ENCODE measurements at regions not wholly inside any gene's neighbourhood (a gene's known extent, or its start where the extent isn't known, plus 50 kb on each side); places are given as distances from the start of the nearest gene placed in this dataset.
A peak's percentile ranks its signal among the peaks of the same experiment; 100 is the strongest.

DNA sequence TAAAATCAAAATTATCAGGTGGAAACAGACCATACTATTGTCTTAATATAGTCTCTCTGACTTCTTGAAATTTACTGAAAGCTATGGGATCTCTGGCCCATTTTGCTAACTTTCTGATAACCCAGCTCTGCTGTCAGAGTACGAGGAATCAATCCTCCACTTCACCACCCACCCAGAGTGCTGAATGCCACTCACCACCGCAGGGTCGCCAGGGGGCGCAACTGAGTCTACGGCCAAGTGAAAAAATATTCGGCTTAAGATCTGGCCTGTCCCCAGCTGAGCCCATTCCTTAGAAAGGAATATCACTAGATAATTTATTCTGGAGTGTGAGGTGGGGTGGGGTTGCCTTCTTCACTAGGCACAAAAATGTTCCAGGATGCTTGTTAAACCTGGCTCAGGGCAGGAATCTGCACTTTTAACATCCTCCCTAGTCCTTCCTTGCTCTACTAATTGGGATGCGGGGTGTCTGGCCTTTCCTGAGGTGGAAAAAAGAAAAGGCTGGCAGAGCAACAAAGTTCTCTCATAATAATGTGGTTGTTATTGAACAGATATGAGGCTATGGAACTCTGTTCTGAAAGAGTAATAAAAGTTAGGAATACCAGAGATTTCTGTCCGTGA, 520.6 kb downstream of the MFSD1 start:
- Mint-ChIP-seq H3K27me3 (no peaks in the 10 kb centered on the region), H3K4me1 (no peaks in the 10 kb centered on the region), H3K9me3 (no peaks in the 10 kb centered on the region), H3K27ac (no peak overlapping the region), H3K4me3 (no peak overlapping the region), H3K36me3 (no peaks in the 10 kb centered on the region)
- peak in 1 of 2 donors; percentile 38 for ATAC-seq (replicated peaks)
- DNase-seq = peak; percentile 2

DNA sequence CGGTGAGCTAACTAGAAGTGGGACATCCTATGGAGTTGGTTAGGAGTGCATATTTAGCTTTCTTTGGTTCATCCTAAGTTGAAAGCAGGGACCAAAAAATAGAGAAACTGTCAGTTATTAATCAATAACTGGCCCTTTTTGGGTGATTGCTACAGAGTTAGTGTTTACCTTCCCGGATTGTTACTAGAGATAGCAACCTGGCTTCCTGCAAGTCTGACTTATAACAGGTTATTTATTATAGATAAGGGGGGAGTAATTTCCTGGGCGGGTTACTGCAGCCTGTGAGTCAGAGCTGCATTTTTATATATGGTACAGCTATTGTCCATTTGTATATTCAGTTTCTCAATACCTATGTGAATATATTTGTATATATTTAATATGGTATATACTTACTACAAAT, 522.0 kb downstream of the MFSD1 start:
- H3K4me3 Mint-ChIP-seq = no peak overlapping the region
- DNase-seq (no peak), ATAC-seq (replicated peaks) (no peak)
- no peaks in the 10 kb centered on the region for H3K27me3 Mint-ChIP-seq
- H3K27ac Mint-ChIP-seq = no peak overlapping the region
- no peaks in the 10 kb centered on the region for H3K36me3 Mint-ChIP-seq
- no peaks in the 10 kb centered on the region for H3K9me3 Mint-ChIP-seq
- H3K4me1 Mint-ChIP-seq = no peaks in the 10 kb centered on the region

DNA sequence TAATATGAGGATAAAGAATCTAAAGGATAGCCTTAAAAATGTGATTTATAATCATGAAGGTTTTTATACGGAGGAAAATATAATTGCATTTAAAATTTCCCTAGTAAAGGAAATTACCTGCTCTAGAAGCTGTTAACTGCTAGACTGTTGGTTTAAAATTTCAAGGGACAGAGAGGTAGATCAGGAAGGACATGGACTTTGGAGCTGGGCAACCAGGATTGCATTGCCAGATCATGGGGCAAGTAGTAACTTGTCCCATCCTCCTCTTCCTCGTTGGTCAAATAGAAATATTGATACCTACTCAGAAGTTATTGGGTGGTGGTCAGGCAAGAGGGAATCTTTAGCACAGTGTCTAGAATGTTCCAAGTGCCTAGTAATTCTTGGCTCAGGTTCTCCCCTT, 525.1 kb downstream of the MFSD1 start:
- Mint-ChIP-seq H3K9me3 (no peaks in the 10 kb centered on the region), H3K27me3 (no peaks in the 10 kb centered on the region), H3K36me3 (no peaks in the 10 kb centered on the region), H3K4me3 (no peak overlapping the region), H3K27ac (no peak overlapping the region), H3K4me1 (no peaks in the 10 kb centered on the region)
- no peak for DNase-seq
- no peak for ATAC-seq (replicated peaks)

DNA sequence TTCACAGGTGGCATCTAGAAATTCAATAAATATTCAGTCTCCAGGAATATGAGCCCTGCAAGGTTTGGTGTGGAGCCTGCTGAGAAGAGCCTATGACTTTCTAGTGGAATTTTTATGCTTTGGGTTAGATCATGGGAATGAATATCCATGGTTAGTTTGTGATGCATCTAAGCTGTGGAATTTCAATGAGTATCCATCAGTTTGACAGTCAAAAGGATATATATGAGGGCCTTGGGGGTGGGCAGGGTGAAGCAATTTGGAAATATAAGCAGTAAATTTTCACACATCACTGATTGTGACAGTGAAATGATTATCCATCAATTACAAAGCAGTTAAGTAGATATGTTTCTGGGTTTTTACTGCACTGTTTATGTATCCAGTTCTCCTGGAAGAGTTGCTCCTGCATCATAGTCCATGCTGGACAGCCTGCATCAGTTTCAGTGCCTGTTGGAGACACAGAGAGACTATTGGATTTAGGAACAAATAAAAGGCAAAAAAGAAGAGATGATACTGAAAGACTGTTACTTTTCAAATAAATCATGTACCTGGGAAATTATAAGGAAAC, 530.8 kb downstream of the MFSD1 start:
- Mint-ChIP-seq H3K36me3 (no peaks in the 10 kb centered on the region), H3K9me3 (no peaks in the 10 kb centered on the region), H3K4me3 (no peak overlapping the region), H3K27ac (no peak overlapping the region), H3K27me3 (no peaks in the 10 kb centered on the region), H3K4me1 (no peaks in the 10 kb centered on the region)
- no peak for ATAC-seq (replicated peaks)
- no peak for DNase-seq

GRCh38 chr3:159339131-159339530, 537.3 kb downstream of the MFSD1 start:
- H3K4me1 Mint-ChIP-seq = no peaks in the 10 kb centered on the region
- ATAC-seq (replicated peaks) = no peak
- H3K27me3 Mint-ChIP-seq = no peaks in the 10 kb centered on the region
- no peak for DNase-seq
- H3K27ac Mint-ChIP-seq = no peak overlapping the region
- peaks cover 3 to 4% of the 10 kb centered on the region in 2 donors for H3K9me3 Mint-ChIP-seq
- no peak overlapping the region for H3K4me3 Mint-ChIP-seq
- no peaks in the 10 kb centered on the region for H3K36me3 Mint-ChIP-seq

DNA sequence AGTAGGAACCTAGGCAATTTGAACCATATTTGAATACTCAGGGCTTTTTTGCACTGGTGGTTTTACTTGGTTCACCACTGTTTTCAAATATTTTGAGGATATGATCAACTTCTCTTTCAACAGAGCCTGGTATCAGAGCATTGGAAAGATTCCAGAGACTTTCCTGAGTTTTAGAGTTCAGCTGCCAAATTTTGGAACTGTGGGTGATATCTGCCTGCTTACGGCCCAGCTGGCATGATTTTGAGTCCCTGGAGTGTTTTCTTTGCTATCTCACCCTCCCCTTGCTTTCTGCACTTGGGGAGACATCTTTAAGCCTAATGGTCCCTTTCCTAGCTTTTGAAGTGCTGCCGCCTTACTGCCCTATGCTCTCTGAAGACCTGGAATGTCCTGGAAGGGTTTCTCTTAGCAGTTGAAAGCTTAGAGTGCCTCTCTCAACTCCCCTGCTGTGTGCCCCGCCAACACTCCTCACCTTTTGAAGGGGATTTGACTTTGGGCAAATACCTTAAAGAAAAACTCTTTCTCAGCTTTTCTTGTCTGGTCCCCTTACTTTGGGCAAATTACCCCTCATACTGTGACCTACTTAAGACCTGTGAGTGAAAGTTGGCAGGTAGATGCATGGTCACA, 539.1 kb downstream of the MFSD1 start:
- Mint-ChIP-seq H3K4me1 (no peaks in the 10 kb centered on the region), H3K9me3 (peaks cover 3 to 4% of the 10 kb centered on the region in 2 donors), H3K36me3 (no peaks in the 10 kb centered on the region), H3K27me3 (no peaks in the 10 kb centered on the region), H3K27ac (no peak overlapping the region), H3K4me3 (no peak overlapping the region)
- no peak for ATAC-seq (replicated peaks)
- DNase-seq = no peak

- DNase-seq (no peak), ATAC-seq (replicated peaks) (no peak)
- H3K27me3 Mint-ChIP-seq = no peaks in the 10 kb centered on the region
- H3K9me3 Mint-ChIP-seq = peaks cover 0 to 2% of the 10 kb centered on the region in 2 donors
- no peak overlapping the region for H3K4me3 Mint-ChIP-seq
- H3K4me1 Mint-ChIP-seq = no peaks in the 10 kb centered on the region
- no peaks in the 10 kb centered on the region for H3K36me3 Mint-ChIP-seq
- no peak overlapping the region for H3K27ac Mint-ChIP-seq
Observed at GRCh38 chr3:159346271-159346903, 544.5 kb downstream of the MFSD1 start.

DNA sequence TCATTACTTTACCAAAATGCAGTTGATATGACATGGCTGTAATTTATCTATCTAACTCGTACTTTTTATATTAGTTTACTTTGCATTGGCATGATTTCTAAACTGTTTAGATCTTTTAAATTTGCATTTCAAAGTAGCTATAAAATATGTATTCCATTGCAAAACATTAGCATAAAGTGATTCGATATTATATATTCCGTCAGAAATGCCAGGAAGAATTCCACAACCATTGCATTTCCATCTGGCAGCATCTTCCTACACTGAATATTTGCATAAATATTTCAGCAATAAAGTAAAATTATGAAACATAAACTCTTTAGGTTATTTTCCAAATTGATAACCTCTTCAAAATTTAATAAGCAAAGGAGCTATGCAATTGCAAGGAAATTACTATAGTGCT, 546.6 kb downstream of the MFSD1 start:
- ATAC-seq (replicated peaks) (no peak), DNase-seq (no peak)
- H3K27me3 Mint-ChIP-seq = no peaks in the 10 kb centered on the region
- H3K4me1 Mint-ChIP-seq = no peaks in the 10 kb centered on the region
- no peak overlapping the region for H3K27ac Mint-ChIP-seq
- H3K4me3 Mint-ChIP-seq = no peak overlapping the region
- peaks cover 0 to 2% of the 10 kb centered on the region in 2 donors for H3K9me3 Mint-ChIP-seq
- H3K36me3 Mint-ChIP-seq = no peaks in the 10 kb centered on the region

GRCh38 chr3:159356606-159357005, 554.8 kb downstream of the MFSD1 start:
- Mint-ChIP-seq H3K9me3 (no peaks in the 10 kb centered on the region), H3K27me3 (no peaks in the 10 kb centered on the region), H3K4me1 (no peaks in the 10 kb centered on the region), H3K36me3 (no peaks in the 10 kb centered on the region), H3K27ac (no peak overlapping the region), H3K4me3 (no peak overlapping the region)
- DNase-seq (no peak), ATAC-seq (replicated peaks) (no peak)

DNA sequence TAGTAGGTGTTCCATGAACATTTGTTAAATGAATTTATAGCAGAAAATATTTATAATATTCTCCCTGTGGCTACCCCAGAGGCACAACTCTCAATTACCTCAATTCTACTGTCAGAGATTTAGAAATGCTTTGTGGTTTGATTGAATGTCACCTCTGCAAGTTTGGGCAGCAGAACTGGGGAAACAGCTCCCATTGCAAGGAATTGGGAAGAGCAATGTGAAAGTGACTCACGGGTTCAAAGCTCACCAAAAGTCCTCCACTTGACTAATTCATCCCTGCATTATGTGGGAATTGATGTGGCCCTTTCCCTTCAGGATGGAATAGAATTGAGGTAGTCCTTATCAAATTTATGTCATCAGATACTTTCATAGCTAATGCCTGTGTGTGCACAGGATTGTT, 562.7 kb downstream of the MFSD1 start:
- Mint-ChIP-seq H3K27me3 (no peaks in the 10 kb centered on the region), H3K4me3 (no peak overlapping the region), H3K27ac (no peak overlapping the region), H3K4me1 (no peaks in the 10 kb centered on the region), H3K9me3 (no peaks in the 10 kb centered on the region), H3K36me3 (no peaks in the 10 kb centered on the region)
- ATAC-seq (replicated peaks) = no peak
- DNase-seq = no peak

- no peaks in the 10 kb centered on the region for H3K27me3 Mint-ChIP-seq
- no peaks in the 10 kb centered on the region for H3K36me3 Mint-ChIP-seq
- DNase-seq (no peak), ATAC-seq (replicated peaks) (no peak)
- peaks cover 2 to 4% of the 10 kb centered on the region in 2 donors for H3K9me3 Mint-ChIP-seq
- no peak overlapping the region for H3K27ac Mint-ChIP-seq
- H3K4me3 Mint-ChIP-seq = no peak overlapping the region
- no peaks in the 10 kb centered on the region for H3K4me1 Mint-ChIP-seq
Observed at GRCh38 chr3:159366476-159366875, 564.6 kb downstream of the MFSD1 start.

- Mint-ChIP-seq H3K36me3 (no peaks in the 10 kb centered on the region), H3K27me3 (no peaks in the 10 kb centered on the region), H3K4me1 (no peaks in the 10 kb centered on the region), H3K4me3 (no peak overlapping the region), H3K9me3 (peaks cover 3 to 10% of the 10 kb centered on the region in 2 donors), H3K27ac (no peak overlapping the region)
- DNase-seq (no peak), ATAC-seq (replicated peaks) (no peak)
Observed at GRCh38 chr3:159371961-159372360, 570.1 kb downstream of the MFSD1 start.

GRCh38 chr3:159378396-159379194, 576.7 kb downstream of the MFSD1 start:
- Mint-ChIP-seq H3K4me3 (no peak overlapping the region), H3K27ac (no peak overlapping the region), H3K4me1 (no peaks in the 10 kb centered on the region), H3K36me3 (no peaks in the 10 kb centered on the region), H3K27me3 (no peaks in the 10 kb centered on the region), H3K9me3 (peaks cover 2 to 6% of the 10 kb centered on the region in 2 donors)
- DNase-seq (no peak), ATAC-seq (replicated peaks) (no peak)

- Mint-ChIP-seq H3K27ac (no peak overlapping the region), H3K36me3 (no peaks in the 10 kb centered on the region), H3K27me3 (no peaks in the 10 kb centered on the region), H3K4me3 (no peak overlapping the region), H3K9me3 (peaks cover 4 to 8% of the 10 kb centered on the region in 2 donors), H3K4me1 (no peaks in the 10 kb centered on the region)
- ATAC-seq (replicated peaks) (no peak), DNase-seq (no peak)
Observed at GRCh38 chr3:159380891-159381290, 579.0 kb downstream of the MFSD1 start.

Data from stimulated activated naive B cell treated with anti-CD40 and anti-IgM and Interleukin-4, amounts not matched to agents 10 μg/mL and 1 μg/mL and 100 μg/mL, for 72 hours (primary cell).